Left ventricle myocardium inferior (tissue), 1 donor: ENCODE measurements at regions not wholly inside any gene's neighbourhood (a gene's known extent, or its start where the extent isn't known, plus 50 kb on each side); places are given as distances from the start of the nearest gene placed in this dataset.

ENCODE experiments used
- DNase-seq: peaks from one replicate; pipeline ENCODE4 v3.0.0-alpha.2; 2020
- H3K27ac ChIP-seq: fragments of 200-600 bp; replicated peaks from 2 replicates; pipeline ENCODE4 v1.8.0; 2021
- H3K27me3 ChIP-seq: fragments of 200-600 bp; 2 replicates; pipeline ENCODE4 v1.8.0; 2021; ENCODE audit warnings: low read depth
- H3K36me3 ChIP-seq: fragments of 200-600 bp; 2 replicates; pipeline ENCODE4 v1.8.0; 2021
- H3K4me1 ChIP-seq: fragments of 200-600 bp; 2 replicates; pipeline ENCODE4 v1.8.0; 2021
- H3K4me3 ChIP-seq: fragments of 200-600 bp; 2 replicates; pipeline ENCODE4 v1.8.0; 2021; ENCODE audit warnings: mild to moderate bottlenecking, moderate library complexity
- H3K9me3 ChIP-seq: fragments of 200-600 bp; replicated peaks from 2 replicates; pipeline ENCODE4 v1.8.0; 2021
- intact Hi-C: fragments of 100-400 bp; cut with micrococcal nuclease; formaldehyde crosslinking; loops from one replicate; pipeline ENCODE4 v1.11.0; 2022
- TF ChIP-seq, protein P1 (sequence below): fragments of 200-600 bp; IDR thresholded peaks from 2 replicates; pipeline ENCODE4 v1.8.0; 2021; ENCODE audit warnings: antibody characterized with exemption, mild to moderate bottlenecking, borderline replicate concordance
- donor health status: DM: no; HTN: yes; CAD: no; lungs with severe emphysema.

DNA sequence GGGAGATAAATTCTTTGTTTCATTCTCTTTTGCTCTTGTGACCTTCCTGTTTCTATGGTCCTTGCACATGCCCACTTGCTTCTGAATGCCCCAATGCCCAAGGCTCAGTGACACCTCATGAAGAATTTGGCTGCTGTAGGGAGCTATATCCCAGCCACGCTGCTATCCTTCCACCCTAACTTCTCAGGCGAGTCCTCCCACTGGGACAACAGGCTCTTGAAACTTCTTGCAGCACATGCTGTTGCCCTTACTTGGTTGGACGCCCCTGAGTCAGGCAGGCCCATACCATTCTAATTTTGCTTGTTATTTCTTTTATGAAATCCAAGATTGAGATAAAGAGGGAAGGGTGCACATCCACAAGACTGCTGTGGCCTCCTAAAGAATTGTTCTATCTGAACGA, 57.6 kb upstream of the BLID start:
- H3K36me3 ChIP-seq: no peaks in the 10 kb centered on the region
- no peak overlapping the region for H3K27ac ChIP-seq
- no peaks in the 10 kb centered on the region for H3K27me3 ChIP-seq
- no peak overlapping the region for H3K4me3 ChIP-seq
- intact Hi-C loops: no loop called here
- no peak for DNase-seq
- H3K4me1 ChIP-seq: no peaks in the 10 kb centered on the region
- no peaks in the 10 kb centered on the region for H3K9me3 ChIP-seq
- TF ChIP-seq, protein P1, sequence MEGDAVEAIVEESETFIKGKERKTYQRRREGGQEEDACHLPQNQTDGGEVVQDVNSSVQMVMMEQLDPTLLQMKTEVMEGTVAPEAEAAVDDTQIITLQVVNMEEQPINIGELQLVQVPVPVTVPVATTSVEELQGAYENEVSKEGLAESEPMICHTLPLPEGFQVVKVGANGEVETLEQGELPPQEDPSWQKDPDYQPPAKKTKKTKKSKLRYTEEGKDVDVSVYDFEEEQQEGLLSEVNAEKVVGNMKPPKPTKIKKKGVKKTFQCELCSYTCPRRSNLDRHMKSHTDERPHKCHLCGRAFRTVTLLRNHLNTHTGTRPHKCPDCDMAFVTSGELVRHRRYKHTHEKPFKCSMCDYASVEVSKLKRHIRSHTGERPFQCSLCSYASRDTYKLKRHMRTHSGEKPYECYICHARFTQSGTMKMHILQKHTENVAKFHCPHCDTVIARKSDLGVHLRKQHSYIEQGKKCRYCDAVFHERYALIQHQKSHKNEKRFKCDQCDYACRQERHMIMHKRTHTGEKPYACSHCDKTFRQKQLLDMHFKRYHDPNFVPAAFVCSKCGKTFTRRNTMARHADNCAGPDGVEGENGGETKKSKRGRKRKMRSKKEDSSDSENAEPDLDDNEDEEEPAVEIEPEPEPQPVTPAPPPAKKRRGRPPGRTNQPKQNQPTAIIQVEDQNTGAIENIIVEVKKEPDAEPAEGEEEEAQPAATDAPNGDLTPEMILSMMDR: no peak

- H3K27ac ChIP-seq: no peak overlapping the region
- intact Hi-C loops: no loop called here
- H3K9me3 ChIP-seq: no peaks in the 10 kb centered on the region
Measured at GRCh38 chr11:122173074-122173450, 57.0 kb upstream of the BLID start.

GRCh38 chr11:122172352-122173073, 56.5 kb upstream of the BLID start:
- no peaks in the 10 kb centered on the region for H3K27me3 ChIP-seq
- no peaks in the 10 kb centered on the region for H3K9me3 ChIP-seq
- H3K27ac ChIP-seq: no peak overlapping the region
- intact Hi-C loops: no loop called here
- DNase-seq: no peak
- H3K4me3 ChIP-seq: no peak overlapping the region
- TF ChIP-seq, protein P1: no peak
- H3K36me3 ChIP-seq: no peaks in the 10 kb centered on the region
- no peaks in the 10 kb centered on the region for H3K4me1 ChIP-seq

More at GRCh38 chr11:122173074-122173450, 57.0 kb upstream of the BLID start:
- Histone ChIP-seq H3K4me3 (no peak overlapping the region), H3K36me3 (no peaks in the 10 kb centered on the region), H3K4me1 (no peaks in the 10 kb centered on the region), H3K27me3 (no peaks in the 10 kb centered on the region)
- no peak for DNase-seq
- TF ChIP-seq, protein P1: no peak

GRCh38 chr11:122170815-122171475, 54.9 kb upstream of the BLID start:
- no peak for DNase-seq
- intact Hi-C loops: no loop called here
- TF ChIP-seq, protein P1: no peak
- no peaks in the 10 kb centered on the region for H3K36me3 ChIP-seq
- H3K4me1 ChIP-seq: no peaks in the 10 kb centered on the region
- no peaks in the 10 kb centered on the region for H3K27me3 ChIP-seq
- H3K27ac ChIP-seq: no peak overlapping the region
- H3K4me3 ChIP-seq: no peak overlapping the region
- no peaks in the 10 kb centered on the region for H3K9me3 ChIP-seq

- H3K27ac ChIP-seq: no peak overlapping the region
- intact Hi-C loops: no loop called here
- no peak overlapping the region for H3K4me3 ChIP-seq
- no peaks in the 10 kb centered on the region for H3K9me3 ChIP-seq
- no peaks in the 10 kb centered on the region for H3K27me3 ChIP-seq
- DNase-seq: no peak
- H3K4me1 ChIP-seq: no peaks in the 10 kb centered on the region
- TF ChIP-seq, protein P1: no peak
- H3K36me3 ChIP-seq: no peaks in the 10 kb centered on the region
Measured at GRCh38 chr11:122168218-122168617, 52.2 kb upstream of the BLID start.
